MG63 (cell line): ENCODE measurements at regions not wholly inside any gene's neighbourhood (a gene's known extent, or its start where the extent isn't known, plus 50 kb on each side); places are given as distances from the start of the nearest gene placed in this dataset.

Source experiments
- DNase-seq: peaks from one replicate; pipeline ENCODE4 v3.0.0-alpha.2; 2020
- H3K27me3 ChIP-seq: fragments of 250-450 bp; sonication (Bioruptor Pico); 2 replicates; pipeline ENCODE4 v1.5.1; 2020; ENCODE audit warnings: mild to moderate bottlenecking, moderate library complexity
- H3K36me3 ChIP-seq: fragments of 250-450 bp; sonication (Bioruptor Pico); 2 replicates; pipeline ENCODE4 v1.5.1; 2020; ENCODE audit warnings: mild to moderate bottlenecking, moderate library complexity
- H3K4me3 ChIP-seq: fragments of 250-450 bp; sonication (Bioruptor Pico); 2 replicates; pipeline ENCODE4 v1.5.1; 2020; ENCODE audit warnings: mild to moderate bottlenecking, moderate library complexity
- H3K9me3 ChIP-seq: fragments of 250-450 bp; sonication (Bioruptor Pico); 2 replicates; pipeline ENCODE4 v1.5.1; 2020; ENCODE audit warnings: mild to moderate bottlenecking, moderate library complexity

GRCh38 chr2:222794585-222795449 is 66.0 kb upstream of the ACSL3 start:
- Histone ChIP-seq H3K36me3 (no peaks in the 10 kb centered on the region), H3K27me3 (no peaks in the 10 kb centered on the region), H3K9me3 (no peaks in the 10 kb centered on the region), H3K4me3 (no peak overlapping the region)
- DNase-seq, result no peak

GRCh38 chr2:222795450-222796357 is 65.1 kb upstream of the ACSL3 start:
- DNase-seq, result no peak
- H3K27me3 ChIP-seq, result no peaks in the 10 kb centered on the region
- no peaks in the 10 kb centered on the region for H3K9me3 ChIP-seq
- H3K4me3 ChIP-seq, result no peak overlapping the region
- H3K36me3 ChIP-seq, result no peaks in the 10 kb centered on the region

- Histone ChIP-seq H3K36me3 (no peaks in the 10 kb centered on the region), H3K27me3 (no peaks in the 10 kb centered on the region), H3K9me3 (no peaks in the 10 kb centered on the region), H3K4me3 (no peak overlapping the region)
- peak; percentile 91 for DNase-seq
Measured at GRCh38 chr2:222796413-222797103, 64.3 kb upstream of the ACSL3 start.

- H3K4me3 ChIP-seq, result no peak overlapping the region
- no peaks in the 10 kb centered on the region for H3K9me3 ChIP-seq
- H3K27me3 ChIP-seq, result no peaks in the 10 kb centered on the region
- H3K36me3 ChIP-seq, result no peaks in the 10 kb centered on the region
- DNase-seq, result no peak
Measured at GRCh38 chr2:222797261-222797660, 63.6 kb upstream of the ACSL3 start.

- DNase-seq, result no peak
- H3K9me3 ChIP-seq, result no peaks in the 10 kb centered on the region
- H3K27me3 ChIP-seq, result no peaks in the 10 kb centered on the region
- H3K4me3 ChIP-seq, result no peak overlapping the region
- H3K36me3 ChIP-seq, result no peaks in the 10 kb centered on the region
Measured at GRCh38 chr2:222797871-222798270, 63.0 kb upstream of the ACSL3 start.

- H3K9me3 ChIP-seq, result no peaks in the 10 kb centered on the region
- DNase-seq, result no peak
- no peaks in the 10 kb centered on the region for H3K27me3 ChIP-seq
Measured at GRCh38 chr2:222798528-222798927, 62.3 kb upstream of the ACSL3 start.

GRCh38 chr2:222799262-222799918 is 61.4 kb upstream of the ACSL3 start:
- Histone ChIP-seq H3K4me3 (no peak overlapping the region), H3K9me3 (no peaks in the 10 kb centered on the region), H3K27me3 (no peaks in the 10 kb centered on the region), H3K36me3 (no peaks in the 10 kb centered on the region)
- DNase-seq, result no peak

More at GRCh38 chr2:222798528-222798927, 62.3 kb upstream of the ACSL3 start:
- Histone ChIP-seq H3K4me3 (no peak overlapping the region), H3K36me3 (no peaks in the 10 kb centered on the region)

GRCh38 chr2:222802514-222803196 is 58.2 kb upstream of the ACSL3 start:
- Histone ChIP-seq H3K36me3 (no peaks in the 10 kb centered on the region), H3K9me3 (no peaks in the 10 kb centered on the region), H3K27me3 (no peaks in the 10 kb centered on the region), H3K4me3 (no peak overlapping the region)
- no peak for DNase-seq

- no peak overlapping the region for H3K4me3 ChIP-seq
- no peak for DNase-seq
- H3K27me3 ChIP-seq, result no peaks in the 10 kb centered on the region
- H3K9me3 ChIP-seq, result no peaks in the 10 kb centered on the region
- no peaks in the 10 kb centered on the region for H3K36me3 ChIP-seq
Measured at GRCh38 chr2:222804351-222804750, 56.5 kb upstream of the ACSL3 start.

- DNase-seq, result no peak
- Histone ChIP-seq H3K9me3 (no peaks in the 10 kb centered on the region), H3K36me3 (no peaks in the 10 kb centered on the region), H3K4me3 (no peak overlapping the region), H3K27me3 (no peaks in the 10 kb centered on the region)
Measured at GRCh38 chr2:222805591-222806304, 55.1 kb upstream of the ACSL3 start.

- no peak overlapping the region for H3K4me3 ChIP-seq
- H3K27me3 ChIP-seq, result no peaks in the 10 kb centered on the region
- H3K36me3 ChIP-seq, result no peaks in the 10 kb centered on the region
Measured at GRCh38 chr2:222806526-222807137, 54.2 kb upstream of the ACSL3 start.

GRCh38 chr2:222807431-222807830 is 53.4 kb upstream of the ACSL3 start:
- no peak for DNase-seq
- Histone ChIP-seq H3K9me3 (no peaks in the 10 kb centered on the region), H3K27me3 (no peaks in the 10 kb centered on the region), H3K36me3 (no peaks in the 10 kb centered on the region), H3K4me3 (no peak overlapping the region)

More at GRCh38 chr2:222806526-222807137, 54.2 kb upstream of the ACSL3 start:
- no peak for DNase-seq
- H3K9me3 ChIP-seq, result no peaks in the 10 kb centered on the region

GRCh38 chr2:222809582-222809981 is 51.3 kb upstream of the ACSL3 start:
- no peak for DNase-seq
- Histone ChIP-seq H3K27me3 (no peaks in the 10 kb centered on the region), H3K36me3 (no peaks in the 10 kb centered on the region)

GRCh38 chr2:222810044-222810443 is 50.8 kb upstream of the ACSL3 start:
- Histone ChIP-seq H3K27me3 (no peaks in the 10 kb centered on the region), H3K36me3 (no peaks in the 10 kb centered on the region), H3K9me3 (no peaks in the 10 kb centered on the region), H3K4me3 (no peak overlapping the region)
- no peak for DNase-seq

More at GRCh38 chr2:222809582-222809981, 51.3 kb upstream of the ACSL3 start:
- Histone ChIP-seq H3K4me3 (no peak overlapping the region), H3K9me3 (no peaks in the 10 kb centered on the region)
